IMR-90 (cell line): ENCODE measurements at regions not wholly inside any gene's neighbourhood (a gene's known extent, or its start where the extent isn't known, plus 50 kb on each side); places are given as distances from the start of the nearest gene placed in this dataset.

ENCODE experiments used
- ATAC-seq: fragments of 200-7000 bp; cut with Tn5 transposase; 2 replicates; pipeline ENCODE4 v1.9.1; 2020; ENCODE audit warnings: low read depth, mild to moderate bottlenecking, moderate library complexity
- BruUV-seq: library from RNA; stranded (reverse); fragments of 400-500 nt; replicated peaks from 2 replicates; lab custom pipeline; 2021; lab: Mats Ljungman, UMichigan
- CTCF ChIA-PET: fragments of 300-600 bp; formaldehyde crosslinking; extraction: SDS; loops from one replicate; lab custom pipeline; 2021; ENCODE audit warnings: antibody characterized with exemption; lab: Yijun Ruan, JAX
- POLR2A ChIA-PET: fragments of 300-600 bp; sonication (Branson Sonifier 250); formaldehyde crosslinking; loops from one replicate; lab custom pipeline; 2022; ENCODE audit warnings: antibody characterized with exemption; ENCODE audit not compliant: unreplicated experiment; lab: Charles Lee
- DNase-seq: peaks from one replicate; pipeline ENCODE4 v3.0.0; 2013
- H2AFZ ChIP-seq: replicated peaks from 2 replicates; pipeline ENCODE3; 2013; ENCODE audit warnings: low read length, mild to moderate bottlenecking; ENCODE audit not compliant: poor library complexity
- H2AK5ac ChIP-seq: 2 replicates; pipeline ENCODE4 v1.6.1; 2013; ENCODE audit warnings: low read depth, low read length, inconsistent platforms
- H2AK9ac ChIP-seq: replicated peaks from 2 replicates; pipeline ENCODE3; 2013; ENCODE audit warnings: mild to moderate bottlenecking, low read depth, low read length, moderate library complexity; ENCODE audit not compliant: poor library complexity
- H2BK120ac ChIP-seq: 2 replicates; pipeline ENCODE4 v1.6.1; 2013; ENCODE audit warnings: low read depth, low read length, inconsistent platforms
- H2BK15ac ChIP-seq: 3 replicates; pipeline ENCODE4 v1.6.1; 2013; ENCODE audit warnings: low read depth, low read length, inconsistent platforms
- H2BK20ac ChIP-seq: 2 replicates; pipeline ENCODE4 v1.6.1; 2013; ENCODE audit warnings: low read depth, mild to moderate bottlenecking, inconsistent platforms, low read length, moderate library complexity
- H2BK5ac ChIP-seq: 2 replicates; pipeline ENCODE4 v1.6.1; 2013; ENCODE audit warnings: mild to moderate bottlenecking, low read depth, low read length, inconsistent platforms; ENCODE audit not compliant: poor library complexity, severe bottlenecking
- H3K14ac ChIP-seq: replicated peaks from 2 replicates; pipeline ENCODE4 v1.6.1; 2013; ENCODE audit warnings: low read depth, low read length, inconsistent platforms
- H3K18ac ChIP-seq: 2 replicates; pipeline ENCODE4 v1.6.1; 2013; ENCODE audit warnings: low read depth, low read length, control low read depth
- H3K23ac ChIP-seq: 2 replicates; pipeline ENCODE4 v1.6.1; 2013; ENCODE audit warnings: low read depth, low read length, inconsistent platforms
- H3K27ac ChIP-seq: 2 replicates; pipeline ENCODE4 v1.5.1; 2013; ENCODE audit warnings: mild to moderate bottlenecking, control low read depth, low read length; ENCODE audit not compliant: insufficient read depth
- H3K27me3 ChIP-seq: 2 replicates; pipeline ENCODE4 v1.6.1; 2013; ENCODE audit warnings: low read length; ENCODE audit not compliant: control insufficient read depth, insufficient read depth
- H3K36me3 ChIP-seq: 2 replicates; pipeline ENCODE4 v1.6.1; 2013; ENCODE audit warnings: low read length, mixed read lengths; ENCODE audit not compliant: control insufficient read depth, insufficient read depth
- H3K4ac ChIP-seq: 2 replicates; pipeline ENCODE4 v1.6.1; 2013; ENCODE audit warnings: low read depth, low read length, inconsistent platforms
- H3K4me1 ChIP-seq: 2 replicates; pipeline ENCODE4 v1.6.1; 2013; ENCODE audit warnings: low read length, mixed read lengths; ENCODE audit not compliant: control insufficient read depth, insufficient read depth
- H3K4me2 ChIP-seq: 2 replicates; pipeline ENCODE4 v1.6.1; 2013; ENCODE audit warnings: low read depth, mild to moderate bottlenecking, control low read depth, low read length, moderate library complexity
- H3K4me3 ChIP-seq: 2 replicates; pipeline ENCODE4 v1.5.1; 2013; ENCODE audit warnings: low read depth, mild to moderate bottlenecking, control low read depth, low read length, moderate library complexity; ENCODE audit not compliant: insufficient read depth
- H3K56ac ChIP-seq: 2 replicates; pipeline ENCODE4 v1.6.1; 2013; ENCODE audit warnings: low read length, inconsistent platforms; ENCODE audit not compliant: insufficient read depth; ENCODE audit errors: extremely low read depth
- H3K79me1 ChIP-seq, 2 experiments: 2 replicates each; pipeline ENCODE4 v1.6.1; 2013; ENCODE audit warnings: low read length in 2 of 2, inconsistent platforms in 1 of 2, low read depth in 1 of 2
- H3K9ac ChIP-seq: 2 replicates; pipeline ENCODE4 v1.6.1; 2013; ENCODE audit warnings: low read depth, low read length, control low read depth
- H3K9me1 ChIP-seq: 2 replicates; pipeline ENCODE4 v1.6.1; 2013; ENCODE audit warnings: low read length, inconsistent platforms; ENCODE audit not compliant: insufficient read depth
- H3K9me3 ChIP-seq: 2 replicates; pipeline ENCODE4 v1.6.1; 2013; ENCODE audit warnings: low read length; ENCODE audit not compliant: control insufficient read depth, insufficient read depth
- H4K20me1 ChIP-seq: 2 replicates; pipeline ENCODE4 v1.6.1; 2013; ENCODE audit warnings: low read length, inconsistent platforms; ENCODE audit not compliant: insufficient read depth
- H4K5ac ChIP-seq: 2 replicates; pipeline ENCODE4 v1.6.1; 2013; ENCODE audit warnings: mild to moderate bottlenecking, low read depth, low read length, control low read depth
- H4K8ac ChIP-seq, 2 experiments: 2 replicates each; pipeline ENCODE4 v1.6.1; 2013; ENCODE audit warnings: low read depth in 2 of 2, low read length in 2 of 2, control low read depth in 1 of 2, inconsistent platforms in 1 of 2
- H4K91ac ChIP-seq: 2 replicates; pipeline ENCODE4 v1.6.1; 2013; ENCODE audit warnings: low read depth, low read length, inconsistent platforms; ENCODE audit not compliant: insufficient read depth
- BHLHE40 ChIP-seq: fragments of 150-350 bp; IDR thresholded peaks from 2 replicates; pipeline ENCODE4 v1.6.1; 2016; ENCODE audit warnings: mild to moderate bottlenecking, low read depth, low read length
- CEBPB ChIP-seq: IDR thresholded peaks from 2 replicates; pipeline ENCODE4 v1.6.1; 2012; ENCODE audit warnings: low read depth, low read length, improper control_type of control experiment
- CHD1 ChIP-seq: IDR thresholded peaks from 2 replicates; pipeline ENCODE4 v1.6.1; 2012; ENCODE audit warnings: low read depth, low read length, improper control_type of control experiment
- MAFK ChIP-seq: IDR thresholded peaks from 2 replicates; pipeline ENCODE4 v1.6.1; 2012; ENCODE audit warnings: low read depth, low read length, improper control_type of control experiment
- MAZ ChIP-seq: IDR thresholded peaks from 2 replicates; pipeline ENCODE4 v1.6.1; 2012; ENCODE audit warnings: low read depth, mild to moderate bottlenecking, low read length, improper control_type of control experiment, moderate library complexity, borderline replicate concordance
- MXI1 ChIP-seq: IDR thresholded peaks from 2 replicates; pipeline ENCODE4 v1.6.1; 2012; ENCODE audit warnings: low read depth, mild to moderate bottlenecking, low read length, moderate library complexity, borderline replicate concordance
- NFE2L2 ChIP-seq: fragments of 150-350 bp; IDR thresholded peaks from 2 replicates; pipeline ENCODE4 v1.6.1; 2016; ENCODE audit warnings: low read depth, mild to moderate bottlenecking, low read length
- RAD21 ChIP-seq: IDR thresholded peaks from 2 replicates; pipeline ENCODE4 v1.6.1; 2012; ENCODE audit warnings: low read length, improper control_type of control experiment
- RCOR1 ChIP-seq: IDR thresholded peaks from 2 replicates; pipeline ENCODE4 v1.6.1; 2012; ENCODE audit warnings: mild to moderate bottlenecking, low read length, improper control_type of control experiment; ENCODE audit not compliant: insufficient replicate concordance
- RFX5 ChIP-seq: IDR thresholded peaks from 2 replicates; pipeline ENCODE4 v1.8.0; 2012; ENCODE audit warnings: low read depth, mild to moderate bottlenecking, low read length, moderate library complexity
- SMC3 ChIP-seq: fragments of 150-350 bp; IDR thresholded peaks from 2 replicates; pipeline ENCODE4 v1.6.1; 2016; ENCODE audit warnings: low read depth, mild to moderate bottlenecking, antibody characterized with exemption, low read length, moderate library complexity
- WGBS, 2 experiments: methylation state at CpG; one replicate each; pipeline versions ENCODE4 v1.1.5 to v1.1.7; 2013; ENCODE audit warnings: missing lambda C conversion rate in 2 of 2; ENCODE audit not compliant: insufficient read length in 1 of 2; ENCODE audit errors: extremely low coverage in 2 of 2; 5-methylcytosine and 5-hydroxymethylcytosine counted together
- dilution Hi-C: fragments of 300-500 bp; cut with HindIII; formaldehyde crosslinking; loops from one replicate; pipeline ENCODE4 v1.14.3; 2018; ENCODE audit warnings: low sequenced_read_pairs; ENCODE audit not compliant: unreplicated experiment
- in situ Hi-C: fragments of 300-500 bp; cut with MboI; formaldehyde crosslinking; loops from 3 replicates; pipeline ENCODE4 v1.14.3; 2019; ENCODE audit warnings: low sequenced_read_pairs, inconsistent platforms, mixed read lengths
- intact Hi-C: fragments of 100-400 bp; cut with micrococcal nuclease; formaldehyde crosslinking; loops from 2 replicates; pipeline ENCODE4 v1.10.0; 2022
- TF ChIP-seq, protein P1 (sequence below): fragments of 150-350 bp; IDR thresholded peaks from 2 replicates; pipeline ENCODE4 v1.6.1; 2017; ENCODE audit warnings: mild to moderate bottlenecking, antibody characterized with exemption, low read length, low read depth
- TF ChIP-seq, protein P2 (sequence below): conservative IDR thresholded peaks from 2 replicates; pipeline ENCODE4 v1.5.1; 2012; ENCODE audit warnings: mild to moderate bottlenecking, low read depth, low read length, improper control_type of control experiment
- TF ChIP-seq, protein P3 (sequence below): fragments of 150-350 bp; IDR thresholded peaks from 2 replicates; pipeline ENCODE4 v1.6.1; 2016; ENCODE audit warnings: low read depth, mild to moderate bottlenecking, low read length, moderate library complexity, borderline replicate concordance

DNA sequence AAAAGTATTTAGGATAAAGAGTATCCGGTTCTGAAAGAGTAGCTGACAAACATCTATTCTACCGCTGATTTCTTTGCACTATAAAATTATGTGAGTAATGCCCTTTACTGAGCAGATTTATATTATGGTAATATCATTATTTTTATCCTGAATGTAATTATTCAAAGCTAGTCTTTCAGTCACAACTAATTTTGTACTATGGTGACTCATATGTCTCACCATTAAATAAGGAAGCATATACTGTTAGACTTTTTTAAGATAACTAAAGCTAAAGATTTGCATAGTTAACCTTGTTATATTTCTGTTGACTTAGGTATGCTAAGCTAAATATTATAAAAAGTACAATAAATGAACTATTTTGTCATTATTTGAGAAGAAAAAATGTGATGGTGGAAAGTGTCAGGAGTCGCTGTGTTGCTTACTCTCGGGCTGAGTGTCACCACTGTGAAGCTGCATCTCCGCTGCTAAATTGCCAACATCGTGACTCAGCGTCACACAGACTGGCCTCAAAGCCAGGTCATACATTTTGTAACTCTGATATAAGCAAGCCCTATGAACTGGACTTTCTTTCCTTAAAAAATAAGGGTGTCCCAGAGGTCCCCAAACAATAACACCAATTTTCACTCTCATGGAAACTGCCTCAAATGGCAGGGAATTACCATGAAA lies 69.1 kb upstream of the SSTR1 start:
- ATAC-seq (peak; percentile 55), DNase-seq (peak; percentile 68)
- no peak overlapping the region for H3K56ac ChIP-seq
- in situ Hi-C loops (no loop called here), intact Hi-C loops (no loop called here), dilution Hi-C loops (no loop called here)
- ChIA-PET CTCF (interaction anchor here (0.7 to 0.8 kb wide), 2 partner anchors 10 to 72 kb away, joined by 3 to 4 read pairs; no protein-coding TSS in a partner anchor), POLR2A (no interaction called here)
- peak overlapping the region; percentile 8; the same call in 1 of the 2 replicates for H4K5ac ChIP-seq
- no peak overlapping the region for H3K14ac ChIP-seq
- no peak overlapping the region for H3K27ac ChIP-seq
- H4K20me1 ChIP-seq: no peaks in the 10 kb centered on the region
- H3K9me3 ChIP-seq: no peaks in the 10 kb centered on the region
- H3K4me2 ChIP-seq: peak overlapping the region; percentile 23
- H2BK120ac ChIP-seq: peak overlapping the region; percentile 27
- peak overlapping the region; percentile 22; the same call in 1 of the 2 replicates for H3K18ac ChIP-seq
- H3K4ac ChIP-seq: peak overlapping the region; percentile 23
- no peak overlapping the region for H3K9ac ChIP-seq
- no TSS peak for BruUV-seq
- H2AK9ac ChIP-seq: no peak overlapping the region
- H3K27me3 ChIP-seq: no peaks in the 10 kb centered on the region
- peaks cover 11% of the 10 kb centered on the region for H3K4me1 ChIP-seq
- peak overlapping the region; percentile 21; the same call in 1 of the 2 replicates for H4K91ac ChIP-seq
- H2AK5ac ChIP-seq: no peak overlapping the region
- H4K8ac ChIP-seq: 0 out of 4 replicates have a peak overlapping the region, but pooled peaks of 1 of the 2 experiments have one; percentile 52
- H2BK20ac ChIP-seq: peak overlapping the region; percentile 51
- H3K9me1 ChIP-seq: peaks cover 2% of the 10 kb centered on the region; the same call in 1 of the 2 replicates
- H2BK5ac ChIP-seq: peak overlapping the region; percentile 68
- no peaks in the 10 kb centered on the region for H3K36me3 ChIP-seq
- H3K23ac ChIP-seq: peak overlapping the region; percentile 49; the same call in 1 of the 2 replicates
- H3K4me3 ChIP-seq: no peak overlapping the region
- peak overlapping the region; percentile 38 for H2AFZ ChIP-seq
- no CpG with 5 or more reads among the region's 7 CpGs for WGBS, 2 experiments
- H2BK15ac ChIP-seq: peak overlapping the region; percentile 50; the same call in 2 of the 3 replicates
- no peaks in the 10 kb centered on the region for H3K79me1 ChIP-seq
- TF ChIP-seq NFE2L2 (peak; percentile 80), BHLHE40 (no peak), MXI1 (no peak), RCOR1 (no peak), RAD21 (no peak), MAFK (peak; percentile 23; the same call in 1 of the 2 replicates), CHD1 (no peak), SMC3 (no peak), RFX5 (no peak), MAZ (no peak), CEBPB (0 out of 2 replicates have a peak, but pooled peaks have one; percentile 7)
- TF ChIP-seq, protein P1, sequence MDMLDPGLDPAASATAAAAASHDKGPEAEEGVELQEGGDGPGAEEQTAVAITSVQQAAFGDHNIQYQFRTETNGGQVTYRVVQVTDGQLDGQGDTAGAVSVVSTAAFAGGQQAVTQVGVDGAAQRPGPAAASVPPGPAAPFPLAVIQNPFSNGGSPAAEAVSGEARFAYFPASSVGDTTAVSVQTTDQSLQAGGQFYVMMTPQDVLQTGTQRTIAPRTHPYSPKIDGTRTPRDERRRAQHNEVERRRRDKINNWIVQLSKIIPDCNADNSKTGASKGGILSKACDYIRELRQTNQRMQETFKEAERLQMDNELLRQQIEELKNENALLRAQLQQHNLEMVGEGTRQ: no peak
- TF ChIP-seq, protein P2, sequence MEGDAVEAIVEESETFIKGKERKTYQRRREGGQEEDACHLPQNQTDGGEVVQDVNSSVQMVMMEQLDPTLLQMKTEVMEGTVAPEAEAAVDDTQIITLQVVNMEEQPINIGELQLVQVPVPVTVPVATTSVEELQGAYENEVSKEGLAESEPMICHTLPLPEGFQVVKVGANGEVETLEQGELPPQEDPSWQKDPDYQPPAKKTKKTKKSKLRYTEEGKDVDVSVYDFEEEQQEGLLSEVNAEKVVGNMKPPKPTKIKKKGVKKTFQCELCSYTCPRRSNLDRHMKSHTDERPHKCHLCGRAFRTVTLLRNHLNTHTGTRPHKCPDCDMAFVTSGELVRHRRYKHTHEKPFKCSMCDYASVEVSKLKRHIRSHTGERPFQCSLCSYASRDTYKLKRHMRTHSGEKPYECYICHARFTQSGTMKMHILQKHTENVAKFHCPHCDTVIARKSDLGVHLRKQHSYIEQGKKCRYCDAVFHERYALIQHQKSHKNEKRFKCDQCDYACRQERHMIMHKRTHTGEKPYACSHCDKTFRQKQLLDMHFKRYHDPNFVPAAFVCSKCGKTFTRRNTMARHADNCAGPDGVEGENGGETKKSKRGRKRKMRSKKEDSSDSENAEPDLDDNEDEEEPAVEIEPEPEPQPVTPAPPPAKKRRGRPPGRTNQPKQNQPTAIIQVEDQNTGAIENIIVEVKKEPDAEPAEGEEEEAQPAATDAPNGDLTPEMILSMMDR: no peak
- TF ChIP-seq, protein P3, sequence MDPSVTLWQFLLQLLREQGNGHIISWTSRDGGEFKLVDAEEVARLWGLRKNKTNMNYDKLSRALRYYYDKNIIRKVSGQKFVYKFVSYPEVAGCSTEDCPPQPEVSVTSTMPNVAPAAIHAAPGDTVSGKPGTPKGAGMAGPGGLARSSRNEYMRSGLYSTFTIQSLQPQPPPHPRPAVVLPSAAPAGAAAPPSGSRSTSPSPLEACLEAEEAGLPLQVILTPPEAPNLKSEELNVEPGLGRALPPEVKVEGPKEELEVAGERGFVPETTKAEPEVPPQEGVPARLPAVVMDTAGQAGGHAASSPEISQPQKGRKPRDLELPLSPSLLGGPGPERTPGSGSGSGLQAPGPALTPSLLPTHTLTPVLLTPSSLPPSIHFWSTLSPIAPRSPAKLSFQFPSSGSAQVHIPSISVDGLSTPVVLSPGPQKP: no peak
